Keratinocyte (primary cell): ENCODE measurements at regions not wholly inside any gene's neighbourhood (a gene's known extent, or its start where the extent isn't known, plus 50 kb on each side); places are given as distances from the start of the nearest gene placed in this dataset.

Source experiments
- EZH2 ChIP-seq: IDR thresholded peaks from one replicate; pipeline ENCODE4 v1.6.1; 2012; ENCODE audit warnings: inconsistent platforms, mild to moderate bottlenecking, low read length, moderate library complexity
- TF ChIP-seq, protein P1 (sequence below), 3 experiments: IDR thresholded peaks in 1 of 3; conservative IDR thresholded peaks in 1 of 3; optimal IDR thresholded peaks in 1 of 3; 2 replicates in 2 of 3; 3 replicates in 1 of 3; pipeline versions ENCODE3 to v1.5.1; 2011; ENCODE audit warnings: low read length in 3 of 3, mild to moderate bottlenecking in 3 of 3, moderate library complexity in 2 of 3, control low read depth in 1 of 3, inconsistent platforms in 1 of 3; ENCODE audit not compliant: insufficient read depth in 2 of 3; ENCODE audit errors: extremely low read depth in 1 of 3

DNA sequence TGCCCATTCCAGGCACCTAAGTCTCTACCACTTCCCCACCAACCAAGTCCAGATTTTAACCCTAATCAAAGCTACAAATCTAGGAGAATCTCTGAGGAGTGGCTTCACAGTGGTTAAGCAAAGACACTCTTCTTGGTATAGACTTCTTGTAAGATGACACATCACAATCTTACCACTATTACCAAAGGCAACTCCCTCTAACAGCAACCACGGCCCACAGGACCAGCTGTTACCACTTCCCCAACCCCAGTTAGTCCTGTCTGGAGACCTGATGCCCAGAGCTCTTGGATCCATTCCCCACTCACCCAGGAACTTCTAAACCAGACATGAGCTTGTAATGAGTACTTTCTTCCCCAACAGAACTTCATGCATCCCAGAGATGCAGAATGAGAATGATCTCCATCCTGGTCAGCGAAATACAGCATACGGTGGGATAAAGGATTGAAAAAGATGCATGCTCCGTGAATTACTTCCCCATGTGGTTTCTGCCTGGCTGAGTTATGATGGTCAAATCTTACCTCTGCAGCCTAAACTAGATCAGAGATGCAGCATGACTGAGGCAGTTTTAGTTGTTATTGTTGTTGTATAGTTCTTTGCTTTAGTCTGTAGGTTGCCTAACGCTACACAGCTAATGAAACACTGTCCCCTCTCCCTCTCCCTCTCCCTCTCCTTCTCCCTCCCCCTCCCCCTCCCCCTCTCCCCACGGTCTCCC is 87.7 kb upstream of the FOXN3 start:
- TF ChIP-seq, protein P1, sequence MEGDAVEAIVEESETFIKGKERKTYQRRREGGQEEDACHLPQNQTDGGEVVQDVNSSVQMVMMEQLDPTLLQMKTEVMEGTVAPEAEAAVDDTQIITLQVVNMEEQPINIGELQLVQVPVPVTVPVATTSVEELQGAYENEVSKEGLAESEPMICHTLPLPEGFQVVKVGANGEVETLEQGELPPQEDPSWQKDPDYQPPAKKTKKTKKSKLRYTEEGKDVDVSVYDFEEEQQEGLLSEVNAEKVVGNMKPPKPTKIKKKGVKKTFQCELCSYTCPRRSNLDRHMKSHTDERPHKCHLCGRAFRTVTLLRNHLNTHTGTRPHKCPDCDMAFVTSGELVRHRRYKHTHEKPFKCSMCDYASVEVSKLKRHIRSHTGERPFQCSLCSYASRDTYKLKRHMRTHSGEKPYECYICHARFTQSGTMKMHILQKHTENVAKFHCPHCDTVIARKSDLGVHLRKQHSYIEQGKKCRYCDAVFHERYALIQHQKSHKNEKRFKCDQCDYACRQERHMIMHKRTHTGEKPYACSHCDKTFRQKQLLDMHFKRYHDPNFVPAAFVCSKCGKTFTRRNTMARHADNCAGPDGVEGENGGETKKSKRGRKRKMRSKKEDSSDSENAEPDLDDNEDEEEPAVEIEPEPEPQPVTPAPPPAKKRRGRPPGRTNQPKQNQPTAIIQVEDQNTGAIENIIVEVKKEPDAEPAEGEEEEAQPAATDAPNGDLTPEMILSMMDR (optimal IDR thresholded peaks at IDR 0.05 in 1 of 3, IDR thresholded peaks at IDR 0.05 in 1 of 3, conservative IDR thresholded peaks at IDR 0.05 in 1 of 3; ENCODE audit: extremely low read depth in 1 of 3, insufficient read depth in 2 of 3, low read length in 3 of 3): no peak
- no peak for TF ChIP-seq EZH2
